SW 1271 (cell line): ENCODE measurements at regions not wholly inside any gene's neighbourhood (a gene's known extent, or its start where the extent isn't known, plus 50 kb on each side); places are given as distances from the start of the nearest gene placed in this dataset.
"Not testable (repeated sequence)": the region's sequence is repeated elsewhere in the genome, so short reads cannot be mapped to it uniquely, and the experiment has no call there.

Source experiments
- DNase-seq, 2 experiments: peaks; one replicate each; lab custom pipeline; 2025; lab: John Stamatoyannopoulos, UW

DNA sequence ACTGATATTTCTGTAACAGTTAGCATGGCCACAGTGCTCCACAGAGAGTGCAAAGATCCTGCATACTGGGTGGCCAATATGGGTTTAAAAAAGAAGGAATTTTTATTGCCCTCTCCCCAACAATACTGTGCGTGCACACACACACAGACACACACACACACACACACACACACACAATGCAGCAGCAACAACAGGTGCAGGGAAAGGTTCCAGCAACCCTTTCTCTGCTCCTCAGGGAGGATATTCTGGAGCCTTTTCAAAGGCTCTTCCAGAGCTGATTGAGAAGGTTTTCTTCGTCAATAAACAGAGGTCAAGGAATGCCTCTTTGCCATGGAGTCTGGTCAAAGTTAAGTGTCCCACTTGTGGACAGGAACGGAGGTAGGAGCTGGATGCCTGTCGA, 84.8 kb upstream of the ZFP42 start:
- DNase-seq, result no peak

- DNase-seq, result not testable (repeated sequence)
Measured at GRCh38 chr4:187915406-187915805, 80.2 kb upstream of the ZFP42 start.

- DNase-seq, result no peak
Measured at GRCh38 chr4:187919966-187920365, 75.6 kb upstream of the ZFP42 start.

GRCh38 chr4:187921946-187922623, 73.5 kb upstream of the ZFP42 start:
- DNase-seq, result no peak

- DNase-seq, result no peak
Measured at GRCh38 chr4:187929024-187929423, 66.5 kb upstream of the ZFP42 start.

- DNase-seq, result no peak
Measured at GRCh38 chr4:187934766-187935165, 60.8 kb upstream of the ZFP42 start.

GRCh38 chr4:187937557-187937956, 58.0 kb upstream of the ZFP42 start:
- no peak for DNase-seq

DNA sequence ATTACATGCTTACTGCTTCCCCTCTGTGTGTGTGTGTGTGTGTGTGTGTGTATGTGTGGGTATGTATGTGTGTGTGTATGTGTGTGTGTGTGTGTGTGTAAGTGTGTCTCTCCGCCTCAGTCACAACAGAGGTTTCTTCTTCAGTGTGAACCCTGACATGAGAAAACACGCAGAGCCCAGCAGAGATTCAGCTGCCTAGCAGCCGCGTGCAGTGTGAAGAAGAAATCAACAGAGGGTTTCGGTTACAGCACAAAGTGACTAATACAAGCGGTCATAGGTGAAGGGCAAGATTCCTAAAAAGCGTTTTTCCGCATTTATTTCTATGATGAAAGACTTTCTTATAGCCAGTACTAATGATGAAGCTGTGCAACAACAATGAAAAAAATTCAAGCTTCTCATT, 55.3 kb upstream of the ZFP42 start:
- no peak for DNase-seq

DNA sequence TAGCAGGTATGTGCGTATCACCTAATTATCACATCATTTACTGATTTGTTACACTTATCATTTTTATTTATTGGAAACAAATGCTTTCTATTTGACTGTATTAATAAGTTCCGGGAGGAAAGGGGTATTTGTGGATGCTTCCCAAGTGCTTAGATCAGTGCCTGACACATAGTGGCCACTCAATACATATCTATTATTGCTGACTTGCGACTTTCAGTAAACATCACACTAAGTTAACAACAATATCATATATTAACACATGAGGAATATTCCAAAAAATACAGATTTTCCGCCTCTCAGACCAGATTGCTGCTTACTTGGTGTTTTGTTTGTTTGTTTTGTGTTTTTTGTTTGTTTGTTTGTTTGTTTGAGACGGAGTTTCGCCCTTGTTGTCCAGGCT, 52.6 kb upstream of the ZFP42 start:
- DNase-seq, result no peak

DNA sequence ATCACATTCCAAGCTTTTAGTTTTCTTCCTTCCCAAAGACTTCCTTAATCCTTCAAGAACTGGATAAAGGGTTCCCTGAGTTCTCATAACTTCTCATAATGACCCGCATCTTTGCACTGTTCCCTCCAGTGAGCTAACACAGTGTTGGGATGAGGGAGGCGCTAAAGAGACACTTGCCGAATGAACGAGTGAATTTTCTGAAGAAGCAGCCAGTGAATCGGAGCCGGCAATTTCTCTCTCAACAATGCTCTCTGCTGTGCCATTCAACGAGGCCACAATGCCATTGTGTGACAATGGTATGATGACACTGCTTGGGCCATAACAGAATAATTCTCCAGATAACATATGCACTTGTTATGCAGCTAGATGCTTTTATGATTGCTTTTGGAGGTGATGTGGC, 51.4 kb upstream of the ZFP42 start:
- no peak for DNase-seq
